ENCODE measurements at regions not wholly inside any gene's neighbourhood (a gene's known extent, or its start where the extent isn't known, plus 50 kb on each side); places are given as distances from the start of the nearest gene placed in this dataset.

DNA sequence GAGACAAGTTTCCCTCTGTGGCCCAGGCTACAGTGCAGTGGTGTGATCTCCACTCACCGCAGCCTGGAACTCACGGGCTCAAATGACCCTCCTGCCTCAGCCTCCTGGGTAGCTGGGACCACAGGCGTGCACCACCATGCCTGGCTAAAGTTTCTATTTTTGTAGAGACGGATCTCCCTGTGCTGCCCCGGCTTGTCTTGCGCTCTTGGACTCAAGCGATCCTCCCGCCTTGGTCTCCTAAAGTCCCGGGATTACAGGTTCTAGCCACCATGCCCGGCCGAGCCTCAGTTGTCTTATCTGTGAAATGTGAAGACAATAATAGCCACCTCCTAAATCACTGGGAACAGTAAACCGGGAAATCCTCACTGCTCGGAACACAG, 88.1 kb downstream of the FOXL3 start:
- TF ChIP-seq, protein P1, sequence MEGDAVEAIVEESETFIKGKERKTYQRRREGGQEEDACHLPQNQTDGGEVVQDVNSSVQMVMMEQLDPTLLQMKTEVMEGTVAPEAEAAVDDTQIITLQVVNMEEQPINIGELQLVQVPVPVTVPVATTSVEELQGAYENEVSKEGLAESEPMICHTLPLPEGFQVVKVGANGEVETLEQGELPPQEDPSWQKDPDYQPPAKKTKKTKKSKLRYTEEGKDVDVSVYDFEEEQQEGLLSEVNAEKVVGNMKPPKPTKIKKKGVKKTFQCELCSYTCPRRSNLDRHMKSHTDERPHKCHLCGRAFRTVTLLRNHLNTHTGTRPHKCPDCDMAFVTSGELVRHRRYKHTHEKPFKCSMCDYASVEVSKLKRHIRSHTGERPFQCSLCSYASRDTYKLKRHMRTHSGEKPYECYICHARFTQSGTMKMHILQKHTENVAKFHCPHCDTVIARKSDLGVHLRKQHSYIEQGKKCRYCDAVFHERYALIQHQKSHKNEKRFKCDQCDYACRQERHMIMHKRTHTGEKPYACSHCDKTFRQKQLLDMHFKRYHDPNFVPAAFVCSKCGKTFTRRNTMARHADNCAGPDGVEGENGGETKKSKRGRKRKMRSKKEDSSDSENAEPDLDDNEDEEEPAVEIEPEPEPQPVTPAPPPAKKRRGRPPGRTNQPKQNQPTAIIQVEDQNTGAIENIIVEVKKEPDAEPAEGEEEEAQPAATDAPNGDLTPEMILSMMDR (IDR thresholded peaks at IDR 0.05) = no peak
- TF ChIP-seq POLR2AphosphoS5 (IDR thresholded peaks at IDR 0.05) (no peak), POLR2A (IDR thresholded peaks at IDR 0.05) (no peak)

Measured in breast epithelium (tissue), 3 donors.